ENCODE measurements at regions not wholly inside any gene's neighbourhood (a gene's known extent, or its start where the extent isn't known, plus 50 kb on each side); places are given as distances from the start of the nearest gene placed in this dataset.

DNA sequence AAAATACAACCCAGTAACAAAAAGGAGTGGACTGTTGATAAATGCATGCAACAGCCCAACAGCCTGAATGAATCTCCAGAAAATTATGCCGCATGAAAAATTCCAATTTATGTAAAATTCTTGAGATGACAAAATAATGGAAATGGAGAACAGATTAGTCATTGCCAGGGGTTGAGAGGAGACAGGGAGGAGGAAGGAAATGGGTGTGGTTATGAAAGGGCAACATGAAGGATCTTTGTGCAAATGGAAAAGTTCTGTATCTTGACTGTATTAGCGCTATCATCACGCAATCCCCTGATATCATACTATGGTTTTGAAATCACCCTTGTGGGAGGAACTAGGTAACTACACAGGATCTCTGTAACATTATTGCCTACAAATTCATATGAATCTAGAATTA lies 1058.3 kb upstream of the RBFOX1 start:
- TF ChIP-seq, protein P1, sequence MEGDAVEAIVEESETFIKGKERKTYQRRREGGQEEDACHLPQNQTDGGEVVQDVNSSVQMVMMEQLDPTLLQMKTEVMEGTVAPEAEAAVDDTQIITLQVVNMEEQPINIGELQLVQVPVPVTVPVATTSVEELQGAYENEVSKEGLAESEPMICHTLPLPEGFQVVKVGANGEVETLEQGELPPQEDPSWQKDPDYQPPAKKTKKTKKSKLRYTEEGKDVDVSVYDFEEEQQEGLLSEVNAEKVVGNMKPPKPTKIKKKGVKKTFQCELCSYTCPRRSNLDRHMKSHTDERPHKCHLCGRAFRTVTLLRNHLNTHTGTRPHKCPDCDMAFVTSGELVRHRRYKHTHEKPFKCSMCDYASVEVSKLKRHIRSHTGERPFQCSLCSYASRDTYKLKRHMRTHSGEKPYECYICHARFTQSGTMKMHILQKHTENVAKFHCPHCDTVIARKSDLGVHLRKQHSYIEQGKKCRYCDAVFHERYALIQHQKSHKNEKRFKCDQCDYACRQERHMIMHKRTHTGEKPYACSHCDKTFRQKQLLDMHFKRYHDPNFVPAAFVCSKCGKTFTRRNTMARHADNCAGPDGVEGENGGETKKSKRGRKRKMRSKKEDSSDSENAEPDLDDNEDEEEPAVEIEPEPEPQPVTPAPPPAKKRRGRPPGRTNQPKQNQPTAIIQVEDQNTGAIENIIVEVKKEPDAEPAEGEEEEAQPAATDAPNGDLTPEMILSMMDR (IDR thresholded peaks at IDR 0.05; ENCODE audit: poor library complexity, severe bottlenecking), result no peak
- Histone ChIP-seq H3K27ac (ENCODE audit: poor library complexity, severe bottlenecking) (no peak overlapping the region), H3K36me3 (ENCODE audit: low read depth) (no peaks in the 10 kb centered on the region), H3K4me3 (ENCODE audit: severe bottlenecking) (no peak overlapping the region), H3K9me3 (ENCODE audit: severe bottlenecking) (no peaks in the 10 kb centered on the region), H3K27me3 (ENCODE audit: insufficient read depth, poor library complexity, severe bottlenecking) (peaks cover 2% of the 10 kb centered on the region), H3K4me1 (ENCODE audit: insufficient read depth, poor library complexity, severe bottlenecking) (no peaks in the 10 kb centered on the region)
- ATAC-seq (ENCODE audit: low read depth) (no peak), DNase-seq (ENCODE audit: low spot score) (no peak)

DNA sequence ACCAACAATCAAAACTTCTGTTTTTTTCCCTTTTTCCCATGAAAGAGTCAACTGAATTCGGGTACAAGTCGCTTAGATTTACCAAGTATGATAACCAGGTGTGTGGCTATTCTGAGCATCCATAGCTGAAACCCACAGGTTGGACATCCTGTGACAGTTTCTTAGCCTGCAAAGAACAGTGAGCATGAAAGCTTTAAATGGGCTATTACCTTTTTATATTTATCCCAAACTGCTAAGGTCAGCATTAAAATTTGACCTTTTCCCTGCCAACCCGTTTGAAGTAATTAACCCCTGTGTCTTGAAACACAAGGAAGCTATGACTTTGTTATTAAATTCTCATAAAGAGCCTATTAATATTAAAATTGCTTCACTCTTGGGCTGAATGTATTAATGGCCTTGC lies 1065.0 kb upstream of the RBFOX1 start:
- no peaks in the 10 kb centered on the region for H3K4me1 ChIP-seq (ENCODE audit: insufficient read depth, poor library complexity, severe bottlenecking)
- TF ChIP-seq, protein P1 (IDR thresholded peaks at IDR 0.05; ENCODE audit: poor library complexity, severe bottlenecking), result no peak
- ATAC-seq (ENCODE audit: low read depth) (no peak), DNase-seq (ENCODE audit: low spot score) (no peak)
- no peaks in the 10 kb centered on the region for H3K9me3 ChIP-seq (ENCODE audit: severe bottlenecking)
- H3K36me3 ChIP-seq (ENCODE audit: low read depth), result no peaks in the 10 kb centered on the region
- H3K4me3 ChIP-seq (ENCODE audit: severe bottlenecking), result no peak overlapping the region
- peaks cover 3% of the 10 kb centered on the region for H3K27me3 ChIP-seq (ENCODE audit: insufficient read depth, poor library complexity, severe bottlenecking)
- H3K27ac ChIP-seq (ENCODE audit: poor library complexity, severe bottlenecking), result no peak overlapping the region

DNA sequence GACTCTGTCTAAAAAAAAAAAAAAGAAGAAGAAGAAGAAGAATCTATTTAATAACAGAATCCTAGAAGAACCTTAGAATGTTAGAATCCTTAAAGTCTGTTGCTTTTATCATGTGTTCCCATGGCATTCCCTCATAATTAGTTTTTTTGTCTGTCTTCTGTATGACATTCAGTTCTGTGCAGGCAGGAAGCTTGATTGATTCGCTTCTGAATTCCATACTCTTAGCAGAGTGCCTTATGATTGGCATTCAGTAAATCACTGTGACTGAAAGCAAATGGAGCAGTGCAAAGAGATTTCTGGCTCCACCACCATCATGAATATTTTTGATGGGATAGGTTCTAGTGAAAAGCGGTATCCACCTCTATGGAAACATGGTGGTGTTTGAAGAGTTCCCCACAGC lies 1065.9 kb upstream of the RBFOX1 start:
- DNase-seq (ENCODE audit: low spot score) (no peak), ATAC-seq (ENCODE audit: low read depth) (no peak)

DNA sequence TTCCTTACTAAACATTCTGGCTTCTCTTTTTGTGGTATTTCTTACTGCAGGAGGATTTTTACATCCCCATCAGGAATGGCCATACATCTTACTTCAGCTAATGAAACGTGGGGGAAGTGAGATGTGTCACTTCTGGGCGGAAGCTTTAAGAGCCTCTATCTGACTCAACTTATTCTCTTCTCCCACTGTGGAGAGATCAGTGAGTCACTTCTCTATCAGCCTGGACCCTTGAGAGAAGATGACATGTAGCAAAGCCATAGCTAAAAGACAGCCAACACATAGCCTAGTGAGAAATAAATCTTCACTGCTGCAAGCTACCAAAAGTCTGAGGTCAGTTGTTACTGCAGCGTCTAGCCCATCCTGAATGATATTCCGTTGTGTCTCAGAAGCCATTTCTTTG lies 1066.7 kb upstream of the RBFOX1 start:
- H3K27me3 ChIP-seq (ENCODE audit: insufficient read depth, poor library complexity, severe bottlenecking), result peaks cover 3% of the 10 kb centered on the region
- no peaks in the 10 kb centered on the region for H3K36me3 ChIP-seq (ENCODE audit: low read depth)
- ATAC-seq (ENCODE audit: low read depth) (no peak), DNase-seq (ENCODE audit: low spot score) (no peak)
- no peaks in the 10 kb centered on the region for H3K9me3 ChIP-seq (ENCODE audit: severe bottlenecking)
- TF ChIP-seq, protein P1 (IDR thresholded peaks at IDR 0.05; ENCODE audit: poor library complexity, severe bottlenecking), result no peak
- no peaks in the 10 kb centered on the region for H3K4me1 ChIP-seq (ENCODE audit: insufficient read depth, poor library complexity, severe bottlenecking)
- H3K27ac ChIP-seq (ENCODE audit: poor library complexity, severe bottlenecking), result no peak overlapping the region
- no peak overlapping the region for H3K4me3 ChIP-seq (ENCODE audit: severe bottlenecking)

More for the DNA sequence above, 1065.9 kb upstream of the RBFOX1 start:
- Histone ChIP-seq H3K27ac (ENCODE audit: poor library complexity, severe bottlenecking) (no peak overlapping the region), H3K27me3 (ENCODE audit: insufficient read depth, poor library complexity, severe bottlenecking) (peaks cover 3% of the 10 kb centered on the region), H3K4me1 (ENCODE audit: insufficient read depth, poor library complexity, severe bottlenecking) (no peaks in the 10 kb centered on the region), H3K9me3 (ENCODE audit: severe bottlenecking) (no peaks in the 10 kb centered on the region), H3K36me3 (ENCODE audit: low read depth) (no peaks in the 10 kb centered on the region), H3K4me3 (ENCODE audit: severe bottlenecking) (no peak overlapping the region)
- TF ChIP-seq, protein P1 (IDR thresholded peaks at IDR 0.05; ENCODE audit: poor library complexity, severe bottlenecking), result no peak

DNA sequence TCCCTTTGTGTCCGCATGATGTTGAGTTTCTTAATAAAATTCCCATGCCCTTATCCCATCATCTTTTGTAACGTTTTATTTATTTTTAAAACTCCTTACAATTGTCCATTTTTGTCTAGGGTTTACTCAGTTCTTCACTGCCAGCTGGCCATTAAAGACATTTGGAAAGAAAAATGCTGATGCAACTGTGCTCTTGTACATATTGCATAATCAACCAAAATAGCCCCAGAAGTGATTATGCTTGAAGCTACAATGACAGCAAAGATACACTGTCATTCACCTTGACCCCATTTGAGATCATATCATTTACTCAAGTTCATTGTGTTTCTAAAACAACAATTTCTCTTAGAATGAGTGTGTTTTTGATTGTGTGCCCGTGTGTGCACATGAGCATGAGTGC lies 1074.6 kb upstream of the RBFOX1 start:
- ATAC-seq (ENCODE audit: low read depth) (no peak), DNase-seq (ENCODE audit: low spot score) (no peak)
- no peak overlapping the region for H3K4me3 ChIP-seq (ENCODE audit: severe bottlenecking)
- H3K9me3 ChIP-seq (ENCODE audit: severe bottlenecking), result no peaks in the 10 kb centered on the region
- TF ChIP-seq, protein P1 (IDR thresholded peaks at IDR 0.05; ENCODE audit: poor library complexity, severe bottlenecking), result no peak
- no peaks in the 10 kb centered on the region for H3K36me3 ChIP-seq (ENCODE audit: low read depth)
- no peak overlapping the region for H3K27ac ChIP-seq (ENCODE audit: poor library complexity, severe bottlenecking)
- no peaks in the 10 kb centered on the region for H3K4me1 ChIP-seq (ENCODE audit: insufficient read depth, poor library complexity, severe bottlenecking)
- H3K27me3 ChIP-seq (ENCODE audit: insufficient read depth, poor library complexity, severe bottlenecking), result no peaks in the 10 kb centered on the region
